ENCODE measurements at regions not wholly inside any gene's neighbourhood (a gene's known extent, or its start where the extent isn't known, plus 50 kb on each side); places are given as distances from the start of the nearest gene placed in this dataset.
A peak's percentile ranks its signal among the peaks of the same experiment; 100 is the strongest.
"Not testable (repeated sequence)": the region's sequence is repeated elsewhere in the genome, so short reads cannot be mapped to it uniquely, and the experiment has no call there.

DNA sequence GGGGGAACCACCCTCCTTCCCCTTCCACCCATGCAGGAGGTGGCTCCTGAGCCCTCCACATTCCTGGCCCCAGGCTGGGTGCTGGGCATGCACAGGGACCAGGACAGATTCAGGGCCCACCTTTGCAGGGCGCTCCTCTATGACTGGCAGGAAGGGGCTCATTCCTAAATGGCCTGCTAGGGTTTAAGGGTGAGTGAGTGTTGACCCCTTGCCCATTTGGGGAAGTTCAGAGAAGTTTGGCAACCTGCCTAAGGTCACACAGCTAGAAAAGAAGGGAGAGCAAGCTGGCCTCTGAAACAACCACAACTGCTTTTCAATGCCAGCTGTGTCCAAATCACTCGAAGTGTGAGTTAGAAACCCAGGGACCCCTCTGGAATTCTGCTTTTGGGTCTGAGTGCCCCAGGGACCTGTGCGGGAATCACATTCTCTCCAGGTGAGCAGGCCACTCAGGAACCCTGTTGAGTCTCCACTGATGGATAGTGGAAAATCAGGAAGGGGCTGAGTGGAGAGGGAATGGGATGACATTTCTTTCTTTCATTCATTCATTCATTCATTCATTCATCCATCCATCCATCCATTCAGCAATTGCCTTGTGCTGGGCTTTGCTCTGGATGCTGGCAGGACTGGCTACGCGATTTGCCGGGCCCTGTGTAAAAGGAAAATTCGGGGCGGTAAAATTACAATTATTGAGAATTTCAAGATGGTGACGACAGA is 191.9 kb downstream of the C9orf50 start:
- no peak for DNase-seq

- DNase-seq: no peak
Measured at GRCh38 chr9:129427149-129427548, 193.8 kb downstream of the C9orf50 start.

- DNase-seq: not testable (repeated sequence)
Measured at GRCh38 chr9:129423755-129424154, 197.1 kb downstream of the C9orf50 start.

GRCh38 chr9:129423216-129423615 is 197.7 kb downstream of the C9orf50 start:
- no peak for DNase-seq

DNA sequence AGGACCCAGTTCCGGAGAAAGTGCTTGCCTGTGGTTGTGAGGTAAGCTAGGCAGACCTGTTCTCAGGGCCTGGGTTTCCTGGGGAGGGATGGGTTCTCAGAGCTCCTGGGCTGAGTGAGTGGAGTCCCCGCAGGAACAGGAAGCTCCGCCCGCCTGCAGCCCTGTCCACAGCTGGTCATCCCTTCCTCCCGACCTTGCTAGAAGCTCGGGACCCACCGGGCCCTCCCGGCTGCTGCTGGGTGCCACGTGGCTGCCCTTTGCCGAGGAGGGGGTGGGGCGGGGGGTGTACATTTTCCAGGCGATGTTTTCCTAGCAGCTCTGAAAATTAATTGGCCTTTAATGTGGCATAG is 198.1 kb downstream of the C9orf50 start:
- DNase-seq: no peak

GRCh38 chr9:129422032-129422842 is 198.7 kb downstream of the C9orf50 start:
- no peak for DNase-seq

- no peak for DNase-seq
Measured at GRCh38 chr9:129421371-129421770, 199.5 kb downstream of the C9orf50 start.

- no peak for DNase-seq
Measured at GRCh38 chr9:129420721-129421120, 200.2 kb downstream of the C9orf50 start.

- no peak for DNase-seq
Measured at GRCh38 chr9:129419382-129419899, 201.5 kb downstream of the C9orf50 start.

- no peak for DNase-seq
Measured at GRCh38 chr9:129418451-129418850, 202.4 kb downstream of the C9orf50 start.

DNA sequence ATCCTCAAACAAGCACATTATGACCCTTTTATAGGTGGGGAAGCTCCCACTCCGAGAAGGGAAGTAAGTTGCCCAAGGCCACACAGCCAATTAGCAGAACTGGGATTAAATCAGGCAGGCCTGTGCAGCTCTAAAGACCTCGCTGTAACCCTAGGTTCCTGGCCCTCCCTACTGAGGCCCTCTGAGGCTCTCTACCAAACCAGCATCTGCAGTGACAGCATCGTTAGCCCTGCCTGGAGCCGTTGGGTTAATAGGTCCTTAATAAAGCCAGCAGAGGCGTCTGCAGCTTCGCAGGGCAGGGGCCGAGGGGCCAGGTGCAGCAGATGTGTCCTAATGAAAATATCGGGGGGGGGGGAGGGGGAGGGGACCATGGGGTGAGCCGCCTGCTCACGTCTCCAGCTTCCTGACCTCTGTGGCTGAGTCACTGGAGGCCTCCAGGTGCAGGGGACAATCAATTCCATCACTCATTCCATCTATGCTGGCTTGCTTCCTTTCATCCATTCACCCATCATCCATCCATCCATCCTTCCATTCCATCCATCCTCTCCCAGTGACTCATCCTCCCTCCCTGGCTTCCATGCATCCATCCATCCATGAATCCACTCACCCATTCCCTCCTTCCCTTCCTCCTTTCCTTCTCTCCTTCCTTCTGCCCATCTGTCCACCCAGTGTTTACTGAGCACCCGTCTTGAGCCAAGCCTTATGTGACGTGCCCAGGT is 203.9 kb downstream of the C9orf50 start:
- no peak for DNase-seq

DNA sequence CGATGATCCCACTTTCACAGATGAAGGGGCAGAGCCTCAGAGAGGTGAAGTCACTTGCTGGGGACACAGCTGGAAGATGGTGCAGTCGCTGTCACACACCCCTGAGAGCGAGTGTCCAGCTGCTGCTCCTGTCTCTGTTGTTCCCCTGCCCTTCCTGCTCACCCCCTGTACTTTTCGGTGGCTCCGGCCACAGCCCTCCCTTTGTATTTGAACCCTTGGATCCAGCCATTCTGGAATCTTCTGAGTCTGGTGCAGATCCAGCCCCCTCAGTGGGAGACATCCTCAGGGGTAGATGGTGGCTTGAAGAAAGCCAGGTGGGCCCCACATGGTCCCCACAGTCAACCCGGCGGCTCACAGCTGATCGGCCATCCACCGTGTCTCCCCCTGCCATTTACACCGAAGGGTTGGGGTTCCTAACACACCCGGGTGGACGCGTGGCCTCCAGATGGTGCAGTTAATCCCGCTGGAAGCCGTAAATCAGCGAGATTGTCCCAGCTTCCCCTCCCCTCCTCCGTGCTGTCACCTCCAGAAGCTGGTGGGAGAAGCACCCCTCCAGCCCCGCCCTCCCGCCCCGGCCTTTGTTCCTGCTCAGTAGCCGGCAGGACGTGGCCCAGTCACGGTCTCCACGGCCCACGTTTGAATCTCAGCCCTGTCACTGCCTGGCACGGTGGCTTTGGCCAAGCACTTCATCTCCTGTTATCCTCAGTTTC is 204.8 kb downstream of the C9orf50 start:
- DNase-seq: peak; percentile 59

- DNase-seq: peak; percentile 27
Measured at GRCh38 chr9:129414993-129415941, 205.6 kb downstream of the C9orf50 start.

- DNase-seq: peak; percentile 53
Measured at GRCh38 chr9:129414377-129414992, 206.4 kb downstream of the C9orf50 start.

DNA sequence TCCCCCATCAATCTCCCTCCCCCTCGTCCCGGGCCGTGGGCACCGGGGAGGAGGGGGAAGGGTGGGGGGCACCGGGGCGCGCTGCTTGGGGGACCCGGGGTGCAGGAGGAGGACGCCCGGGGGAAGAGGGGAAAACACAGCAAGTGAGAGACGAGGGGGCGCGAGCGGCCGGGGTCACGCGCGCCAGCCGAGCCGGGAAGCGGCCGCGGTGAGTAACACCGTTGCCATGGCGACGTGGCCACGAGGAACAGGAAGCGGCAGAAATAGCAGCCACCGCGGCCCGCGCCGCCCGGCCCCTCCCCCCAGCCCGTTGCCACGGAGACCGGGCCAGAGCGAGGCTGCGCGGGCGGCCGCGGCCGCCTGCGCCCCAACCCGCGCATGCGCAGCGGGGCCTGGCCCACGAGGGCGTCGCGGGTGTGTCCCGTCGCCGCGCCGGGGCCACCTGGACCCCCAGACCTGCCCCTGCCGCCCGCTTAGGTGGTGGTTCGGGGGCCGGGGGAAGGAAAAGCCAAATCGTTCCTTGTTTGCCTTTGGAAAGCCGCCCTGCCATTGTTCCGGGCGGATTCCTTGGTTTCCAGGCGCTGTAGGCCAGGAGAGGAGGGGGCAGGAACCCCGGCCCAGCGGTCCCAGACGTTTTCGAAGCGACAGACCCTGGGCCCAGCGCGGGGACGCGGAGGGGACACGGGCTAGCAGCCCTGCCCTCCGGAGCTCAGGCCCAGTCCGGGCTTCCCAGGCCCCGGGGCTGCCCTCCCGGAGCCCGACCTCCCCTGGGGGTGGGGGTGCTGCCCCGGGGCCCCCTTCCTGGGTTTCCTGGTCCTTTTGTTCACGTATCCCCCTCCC is 207.1 kb downstream of the C9orf50 start:
- DNase-seq: peak; percentile 97

DNA sequence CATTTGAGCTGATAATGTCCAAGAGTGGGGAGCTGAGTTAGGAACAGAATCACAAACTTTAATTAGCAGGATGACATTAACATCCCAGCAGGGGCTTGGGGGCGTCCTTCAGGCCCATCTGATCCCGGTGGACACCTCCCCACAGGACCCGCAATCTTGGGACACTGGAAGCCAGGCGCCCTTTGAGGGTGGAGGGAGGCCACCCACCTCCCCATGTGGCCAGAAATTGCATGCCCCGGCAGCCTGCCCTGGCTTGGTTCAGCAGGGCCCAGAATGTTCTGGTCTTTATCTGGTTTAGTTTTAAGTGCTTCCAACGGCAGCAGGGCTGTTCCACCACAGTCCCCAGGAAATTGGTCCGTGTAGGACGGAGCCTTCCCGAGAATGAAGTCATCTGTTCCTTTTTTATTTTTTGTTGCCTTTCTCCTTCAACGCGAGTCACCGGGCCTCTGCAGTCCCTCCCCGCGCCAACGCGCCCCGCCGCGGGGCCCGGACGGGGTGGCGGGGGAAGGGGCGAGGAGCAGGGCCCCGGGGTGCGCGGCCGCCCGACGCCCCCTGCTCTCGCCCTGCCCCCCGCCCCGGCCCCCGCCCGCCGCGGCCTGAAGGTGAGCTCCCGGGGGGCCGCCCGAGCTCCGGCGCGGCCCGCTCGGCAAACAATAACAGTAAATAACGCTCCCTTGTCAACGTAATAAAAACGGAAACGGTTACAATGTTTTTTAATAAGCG is 207.9 kb downstream of the C9orf50 start:
- DNase-seq: peak; percentile 87

DNA sequence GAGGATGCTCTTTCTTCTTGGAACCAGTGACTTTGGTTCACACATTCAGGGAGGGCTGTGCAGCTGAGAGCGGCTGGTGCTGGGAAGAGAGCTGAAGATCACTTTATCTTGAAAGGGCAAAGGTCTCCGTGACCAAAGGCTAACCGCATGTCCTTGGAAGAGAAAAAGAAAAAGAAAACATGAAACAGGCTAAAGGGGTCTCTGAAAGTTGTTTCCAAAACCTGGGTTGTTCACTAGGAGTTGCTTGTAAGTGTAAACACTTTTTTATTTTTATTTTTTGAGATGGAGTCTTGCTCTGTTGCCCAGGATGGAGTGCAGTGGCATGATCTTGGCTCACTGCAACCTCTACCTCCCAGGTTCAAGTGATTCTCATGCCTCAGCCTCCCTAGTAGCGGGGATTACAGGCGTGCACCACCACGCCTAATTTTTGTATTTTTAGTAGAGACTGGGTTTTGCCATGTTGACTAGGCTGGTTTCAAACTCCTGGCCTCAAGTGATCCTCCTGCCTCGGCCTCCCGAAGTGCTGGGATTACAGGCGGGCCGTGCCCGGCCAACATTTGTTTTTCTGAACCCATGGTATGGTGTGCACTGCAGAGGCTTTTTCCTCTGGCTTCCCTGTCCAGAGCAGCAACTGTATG is 208.6 kb downstream of the C9orf50 start:
- DNase-seq: not testable (repeated sequence)

GRCh38 chr9:129411501-129412175 is 209.3 kb downstream of the C9orf50 start:
- no peak for DNase-seq
